Caco-2 (cell line): ENCODE measurements at regions not wholly inside any gene's neighbourhood (a gene's known extent, or its start where the extent isn't known, plus 50 kb on each side); places are given as distances from the start of the nearest gene placed in this dataset.

Source experiments
- BruUV-seq: library from RNA; stranded (reverse); fragments of 400-500 nt; replicated peaks from 2 replicates; lab custom pipeline; 2021; lab: Mats Ljungman, UMichigan
- CTCF ChIA-PET: fragments of 300-600 bp; sonication (Branson Sonifier 250); formaldehyde crosslinking; loops from one replicate; lab custom pipeline; 2022; ENCODE audit warnings: antibody characterized with exemption; lab: Charles Lee
- POLR2A ChIA-PET: fragments of 300-600 bp; sonication (Branson Sonifier 250); formaldehyde crosslinking; loops from one replicate; lab custom pipeline; 2022; ENCODE audit warnings: antibody characterized with exemption; lab: Charles Lee
- DNase-seq, 2 experiments: peaks; one replicate each; pipeline versions ENCODE4 v3.0.0 to v3.0.0-alpha.2; 2020 to 2022
- H3K27me3 ChIP-seq: replicated peaks from 2 replicates; pipeline ENCODE4 v1.6.0; 2011; ENCODE audit warnings: low read length; ENCODE audit not compliant: control insufficient read depth, insufficient read depth
- H3K36me3 ChIP-seq: 2 replicates; pipeline ENCODE4 v1.5.1; 2011; ENCODE audit warnings: low read length; ENCODE audit not compliant: control insufficient read depth, insufficient read depth
- H3K4me1 ChIP-seq: fragments of 250-450 bp; sonication (Bioruptor Pico); 2 replicates; pipeline ENCODE4 v1.5.1; 2020; ENCODE audit warnings: mild to moderate bottlenecking
- H3K4me3 ChIP-seq: 2 replicates; pipeline ENCODE4 v1.5.1; 2011; ENCODE audit warnings: low read depth, mild to moderate bottlenecking, control low read depth, low read length
- H3K9me3 ChIP-seq: fragments of 250-450 bp; sonication (Bioruptor Pico); 2 replicates; pipeline ENCODE4 v1.5.1; 2020; ENCODE audit warnings: mild to moderate bottlenecking, moderate library complexity
- H3K27ac Mint-ChIP-seq: one replicate; pipeline ENCODE4 v1.8.0; 2022; ENCODE audit warnings: mixed read lengths; ENCODE audit not compliant: unreplicated experiment
- H3K27me3 Mint-ChIP-seq: one replicate; pipeline ENCODE4 v1.8.0; 2022; ENCODE audit warnings: mixed read lengths; ENCODE audit not compliant: insufficient read depth, unreplicated experiment
- H3K36me3 Mint-ChIP-seq: one replicate; pipeline ENCODE4 v1.8.0; 2022; ENCODE audit warnings: mild to moderate bottlenecking, mixed read lengths; ENCODE audit not compliant: insufficient read depth, unreplicated experiment
- H3K4me1 Mint-ChIP-seq: one replicate; pipeline ENCODE4 v1.8.0; 2022; ENCODE audit warnings: low read depth, mixed read lengths; ENCODE audit not compliant: unreplicated experiment
- H3K4me3 Mint-ChIP-seq: one replicate; pipeline ENCODE4 v1.8.0; 2022; ENCODE audit warnings: mild to moderate bottlenecking, moderate library complexity, mixed read lengths; ENCODE audit not compliant: unreplicated experiment
- H3K9me3 Mint-ChIP-seq: one replicate; pipeline ENCODE4 v1.8.0; 2022; ENCODE audit warnings: mixed read lengths; ENCODE audit not compliant: unreplicated experiment
- intact Hi-C: fragments of 100-400 bp; cut with micrococcal nuclease; formaldehyde crosslinking; loops from one replicate; pipeline ENCODE4 v1.10.0; 2022; ENCODE audit not compliant: unreplicated experiment
- TF ChIP-seq, protein P1 (sequence below), 2 experiments: fragments of 200-600 bp in 1 of 2; IDR thresholded peaks; 1 replicate in 1 of 2; 2 replicates in 1 of 2; pipeline versions ENCODE4 v1.5.1 to v1.8.0; 2011 to 2022; ENCODE audit warnings: antibody characterized with exemption in 1 of 2, control low read depth in 1 of 2, inconsistent platforms in 1 of 2, low read depth in 1 of 2, low read length in 1 of 2, mild to moderate bottlenecking in 1 of 2, moderate library complexity in 1 of 2; ENCODE audit not compliant: insufficient read depth in 1 of 2, severe bottlenecking in 1 of 2, unreplicated experiment in 1 of 2

- ChIA-PET POLR2A (no interaction called here), CTCF (interaction anchor here (0.7 to 0.8 kb wide), 2 partner anchors 28 to 29 kb away, joined by 4 to 7 read pairs; no protein-coding TSS in a partner anchor)
- Mint-ChIP-seq H3K27me3 (peaks cover 4% of the 10 kb centered on the region), H3K36me3 (peaks cover 5% of the 10 kb centered on the region), H3K4me3 (no peak overlapping the region), H3K9me3 (no peaks in the 10 kb centered on the region), H3K4me1 (no peaks in the 10 kb centered on the region), H3K27ac (no peak overlapping the region)
- H3K4me1 ChIP-seq, result peaks cover 9% of the 10 kb centered on the region
- H3K4me3 ChIP-seq, result no peak overlapping the region
- intact Hi-C loops, result no loop called here
- DNase-seq, result no peak
- BruUV-seq, result no TSS peak
- H3K9me3 ChIP-seq, result no peaks in the 10 kb centered on the region
- TF ChIP-seq, protein P1, sequence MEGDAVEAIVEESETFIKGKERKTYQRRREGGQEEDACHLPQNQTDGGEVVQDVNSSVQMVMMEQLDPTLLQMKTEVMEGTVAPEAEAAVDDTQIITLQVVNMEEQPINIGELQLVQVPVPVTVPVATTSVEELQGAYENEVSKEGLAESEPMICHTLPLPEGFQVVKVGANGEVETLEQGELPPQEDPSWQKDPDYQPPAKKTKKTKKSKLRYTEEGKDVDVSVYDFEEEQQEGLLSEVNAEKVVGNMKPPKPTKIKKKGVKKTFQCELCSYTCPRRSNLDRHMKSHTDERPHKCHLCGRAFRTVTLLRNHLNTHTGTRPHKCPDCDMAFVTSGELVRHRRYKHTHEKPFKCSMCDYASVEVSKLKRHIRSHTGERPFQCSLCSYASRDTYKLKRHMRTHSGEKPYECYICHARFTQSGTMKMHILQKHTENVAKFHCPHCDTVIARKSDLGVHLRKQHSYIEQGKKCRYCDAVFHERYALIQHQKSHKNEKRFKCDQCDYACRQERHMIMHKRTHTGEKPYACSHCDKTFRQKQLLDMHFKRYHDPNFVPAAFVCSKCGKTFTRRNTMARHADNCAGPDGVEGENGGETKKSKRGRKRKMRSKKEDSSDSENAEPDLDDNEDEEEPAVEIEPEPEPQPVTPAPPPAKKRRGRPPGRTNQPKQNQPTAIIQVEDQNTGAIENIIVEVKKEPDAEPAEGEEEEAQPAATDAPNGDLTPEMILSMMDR (IDR thresholded peaks at IDR 0.05; ENCODE audit: insufficient read depth in 1 of 2, low read depth in 1 of 2, low read length in 1 of 2, severe bottlenecking in 1 of 2, unreplicated experiment in 1 of 2), result no peak
- no peaks in the 10 kb centered on the region for H3K27me3 ChIP-seq
- H3K36me3 ChIP-seq, result no peaks in the 10 kb centered on the region
These were observed 51.5 kb upstream of the NOTCH1 start for GRCh38 chr9:136597141-136597885.

DNA sequence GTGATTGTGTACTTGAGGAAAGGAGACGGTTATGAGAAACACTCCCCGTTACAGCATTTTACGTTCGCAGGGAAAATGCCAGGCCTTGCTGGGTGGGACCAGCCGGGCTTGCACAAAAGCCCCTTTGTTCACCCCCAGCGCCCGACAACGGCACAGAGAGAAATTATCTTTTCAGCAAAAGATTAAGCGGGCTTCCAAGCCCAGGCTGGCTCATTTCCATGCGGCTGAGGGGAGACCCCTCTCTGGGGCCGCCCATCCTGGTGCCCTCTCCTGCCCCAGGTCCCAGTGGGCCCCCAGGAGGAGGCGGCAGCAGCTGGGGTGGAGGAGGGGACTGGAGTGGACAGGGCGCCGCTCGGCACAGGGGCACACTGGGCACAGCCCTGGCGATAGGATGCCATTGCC is 50.8 kb upstream of the NOTCH1 start:
- intact Hi-C loops, result no loop called here
- TF ChIP-seq, protein P1 (IDR thresholded peaks at IDR 0.05; ENCODE audit: insufficient read depth in 1 of 2, low read depth in 1 of 2, low read length in 1 of 2, severe bottlenecking in 1 of 2, unreplicated experiment in 1 of 2), result no peak
- Histone ChIP-seq H3K4me3 (no peak overlapping the region), H3K27me3 (no peaks in the 10 kb centered on the region), H3K9me3 (no peaks in the 10 kb centered on the region), H3K4me1 (peaks cover 9% of the 10 kb centered on the region), H3K36me3 (no peaks in the 10 kb centered on the region)
- DNase-seq, result no peak
- Mint-ChIP-seq H3K4me3 (no peak overlapping the region), H3K4me1 (no peaks in the 10 kb centered on the region), H3K36me3 (peaks cover 5% of the 10 kb centered on the region), H3K9me3 (no peaks in the 10 kb centered on the region), H3K27me3 (peaks cover 4% of the 10 kb centered on the region), H3K27ac (no peak overlapping the region)
- ChIA-PET POLR2A (no interaction called here), CTCF (no interaction called here)
- no TSS peak for BruUV-seq

- H3K9me3 ChIP-seq, result no peaks in the 10 kb centered on the region
- DNase-seq, result no peak
- H3K27me3 Mint-ChIP-seq, result peaks cover 4% of the 10 kb centered on the region
- intact Hi-C loops, result no loop called here
- POLR2A ChIA-PET, result no interaction called here
- TF ChIP-seq, protein P1 (IDR thresholded peaks at IDR 0.05; ENCODE audit: insufficient read depth in 1 of 2, low read depth in 1 of 2, low read length in 1 of 2, severe bottlenecking in 1 of 2, unreplicated experiment in 1 of 2), result no peak
- H3K4me1 ChIP-seq, result peaks cover 9% of the 10 kb centered on the region
- H3K36me3 ChIP-seq, result no peaks in the 10 kb centered on the region
- peaks cover 5% of the 10 kb centered on the region for H3K36me3 Mint-ChIP-seq
- BruUV-seq, result no TSS peak
- CTCF ChIA-PET, result no interaction called here
- no peak overlapping the region for H3K27ac Mint-ChIP-seq
- H3K27me3 ChIP-seq, result no peaks in the 10 kb centered on the region
- H3K4me3 Mint-ChIP-seq, result no peak overlapping the region
- H3K4me3 ChIP-seq, result no peak overlapping the region
- H3K9me3 Mint-ChIP-seq, result no peaks in the 10 kb centered on the region
- no peaks in the 10 kb centered on the region for H3K4me1 Mint-ChIP-seq
These were observed 50.4 kb upstream of the NOTCH1 start for GRCh38 chr9:136596217-136596616.
